AG04450 (cell line): ENCODE measurements at regions not wholly inside any gene's neighbourhood (a gene's known extent, or its start where the extent isn't known, plus 50 kb on each side); places are given as distances from the start of the nearest gene placed in this dataset.

ENCODE experiments used
- CTCF ChIA-PET: fragments of 300-600, 350-600 bp; formaldehyde crosslinking; extraction: SDS; loops from one replicate; lab custom pipeline; 2022; ENCODE audit warnings: antibody characterized with exemption, inconsistent platforms; lab: Charles Lee
- POLR2A ChIA-PET: fragments of 350-600 bp; formaldehyde crosslinking; extraction: SDS; loops from one replicate; lab custom pipeline; 2021; ENCODE audit warnings: antibody characterized with exemption, inconsistent platforms; lab: Yijun Ruan, JAX
- DNase-seq: peaks from one replicate; pipeline ENCODE4 v3.0.0-alpha.2; 2011; ENCODE audit warnings: low read depth, low spot score
- H3K27ac ChIP-seq: one replicate; pipeline ENCODE4 v1.5.1; 2012; ENCODE audit warnings: low read depth, low read length, control low read depth
- H3K27me3 ChIP-seq: one replicate; pipeline ENCODE4 v1.6.0; 2012; ENCODE audit warnings: low read length; ENCODE audit not compliant: control insufficient read depth, insufficient read depth
- H3K4me3 ChIP-seq: 2 replicates; pipeline ENCODE4 v1.5.1; 2011; ENCODE audit warnings: mild to moderate bottlenecking, low read depth, low read length, control low read depth
- H3K9me3 ChIP-seq: 2 replicates; pipeline ENCODE4 v1.5.1; 2012; ENCODE audit warnings: low read length; ENCODE audit not compliant: control insufficient read depth, insufficient read depth
- CTCF ChIP-seq: IDR thresholded peaks from 2 replicates; pipeline ENCODE4 v1.5.1; 2011; ENCODE audit warnings: low read depth, low read length, control low read depth, inconsistent platforms

DNA sequence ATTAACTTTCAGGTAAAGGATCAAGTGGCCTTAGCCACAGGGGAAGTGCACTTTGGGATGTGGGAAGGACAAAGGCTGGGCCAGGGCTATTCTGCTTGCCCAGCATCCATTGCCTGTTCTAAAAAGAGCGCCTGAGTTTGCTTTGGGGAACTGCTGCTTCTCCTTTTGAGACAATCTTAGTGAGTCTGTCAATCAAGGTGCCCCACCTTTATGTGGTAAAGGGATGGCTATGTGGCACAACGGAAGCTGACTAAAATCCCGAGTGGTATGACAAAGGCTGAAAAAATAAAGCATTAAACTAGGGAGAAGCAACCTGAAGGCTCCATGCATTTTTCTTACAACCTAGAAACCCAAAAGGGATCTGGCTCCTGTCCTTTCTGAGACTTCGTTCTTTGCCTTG, 540.5 kb downstream of the SLC4A3 start:
- Histone ChIP-seq H3K9me3 (no peaks in the 10 kb centered on the region), H3K27ac (no peak overlapping the region), H3K4me3 (no peak overlapping the region), H3K27me3 (no peaks in the 10 kb centered on the region)
- POLR2A ChIA-PET = no interaction called here
- no peak for TF ChIP-seq CTCF
- CTCF ChIA-PET = no interaction called here
- no peak for DNase-seq

GRCh38 chr2:220168891-220169546, 541.6 kb downstream of the SLC4A3 start:
- TF ChIP-seq CTCF = no peak
- no peak for DNase-seq
- H3K27ac ChIP-seq = no peak overlapping the region
- H3K9me3 ChIP-seq = no peaks in the 10 kb centered on the region
- no peaks in the 10 kb centered on the region for H3K27me3 ChIP-seq
- ChIA-PET POLR2A (no interaction called here), CTCF (no interaction called here)
- no peak overlapping the region for H3K4me3 ChIP-seq

- Histone ChIP-seq H3K27ac (no peak overlapping the region), H3K9me3 (no peaks in the 10 kb centered on the region), H3K27me3 (no peaks in the 10 kb centered on the region), H3K4me3 (no peak overlapping the region)
- ChIA-PET POLR2A (no interaction called here), CTCF (no interaction called here)
- DNase-seq = no peak
- TF ChIP-seq CTCF = no peak
These were observed 547.4 kb downstream of the SLC4A3 start for GRCh38 chr2:220174826-220175225.

- POLR2A ChIA-PET = no interaction called here
- DNase-seq = no peak
- Histone ChIP-seq H3K4me3 (no peak overlapping the region), H3K9me3 (no peaks in the 10 kb centered on the region), H3K27me3 (no peaks in the 10 kb centered on the region), H3K27ac (no peak overlapping the region)
- TF ChIP-seq CTCF = no peak
- CTCF ChIA-PET = no interaction called here
These were observed 548.5 kb downstream of the SLC4A3 start for GRCh38 chr2:220175967-220176366.

DNA sequence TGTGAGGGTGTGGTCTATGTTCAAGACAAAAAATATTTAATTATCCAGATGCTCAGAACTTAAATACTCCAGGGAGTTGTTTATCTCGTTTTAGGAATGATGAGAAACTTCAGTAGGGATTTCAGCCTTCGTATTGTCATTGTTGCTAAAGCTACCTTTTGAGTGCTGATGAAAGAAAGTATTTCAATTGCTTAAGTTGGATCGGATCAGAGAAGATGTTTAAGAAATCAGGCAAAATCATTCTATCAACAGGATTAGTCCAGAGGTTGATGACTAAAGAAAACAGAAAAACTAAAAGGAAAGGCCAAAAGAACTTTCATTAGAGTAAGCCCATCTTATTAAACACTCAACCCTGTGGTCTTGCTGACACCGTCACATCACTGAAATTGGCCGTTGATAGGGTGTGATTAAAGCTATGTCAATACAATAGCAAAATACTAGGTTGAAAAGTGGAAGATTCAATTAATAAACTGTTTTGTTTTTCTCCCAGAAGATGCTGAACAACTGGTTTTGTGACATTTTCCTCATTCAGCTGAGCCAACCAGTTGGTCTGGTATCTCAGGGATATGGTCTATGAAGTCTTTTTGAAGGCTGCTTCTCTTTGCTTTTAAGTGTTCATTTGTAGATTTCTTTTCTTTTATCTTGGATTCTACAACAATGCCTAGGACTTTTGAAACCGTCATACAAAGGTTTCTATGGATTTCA, 551.7 kb downstream of the SLC4A3 start:
- CTCF ChIA-PET = no interaction called here

More for the DNA sequence above, 551.7 kb downstream of the SLC4A3 start:
- H3K27ac ChIP-seq = no peak overlapping the region
- no peak overlapping the region for H3K4me3 ChIP-seq
- no peak for DNase-seq
- POLR2A ChIA-PET = no interaction called here
- no peaks in the 10 kb centered on the region for H3K9me3 ChIP-seq
- no peak for TF ChIP-seq CTCF
- no peaks in the 10 kb centered on the region for H3K27me3 ChIP-seq
